ENCODE measurements at regions not wholly inside any gene's neighbourhood (a gene's known extent, or its start where the extent isn't known, plus 50 kb on each side); places are given as distances from the start of the nearest gene placed in this dataset.

- no peak for TF ChIP-seq CTCF (IDR thresholded peaks at IDR 0.05)
- no peak for TF ChIP-seq EZH2 (IDR thresholded peaks at IDR 0.05; ENCODE audit: borderline replicate concordance, insufficient read depth, low read depth, low read length, poor library complexity, severe bottlenecking)
These were observed 655.1 kb downstream of the DSC3 start for GRCh38 chr18:30387401-30387800.

Measured in B cell (primary cell).